ENCODE measurements at regions not wholly inside any gene's neighbourhood (a gene's known extent, or its start where the extent isn't known, plus 50 kb on each side); places are given as distances from the start of the nearest gene placed in this dataset.

DNA sequence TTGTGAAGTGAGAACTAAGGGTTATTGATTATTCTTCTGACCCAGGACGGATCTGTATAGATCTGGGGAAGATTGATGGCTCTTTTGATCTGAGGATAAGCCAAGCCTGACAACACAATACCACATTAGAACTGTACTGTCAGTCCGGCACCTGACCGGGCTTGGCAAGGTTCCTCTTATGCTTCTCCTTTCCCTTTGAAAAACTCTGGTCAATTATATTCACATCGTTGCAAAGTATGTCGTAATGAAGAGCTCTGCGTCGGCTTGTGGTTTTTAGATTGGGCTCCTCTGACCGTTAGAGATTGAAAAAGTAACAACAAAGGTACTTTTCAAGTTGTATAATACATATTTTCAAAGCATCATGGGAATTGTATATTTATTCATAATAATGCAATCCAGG lies 389.8 kb downstream of the NR2F2 start:
- no peaks in the 10 kb centered on the region for H3K36me3 ChIP-seq (replicated peaks; ENCODE audit: low read depth, low read length)
- H3K4me2 ChIP-seq (ENCODE audit: low read length) = no peak overlapping the region
- TF ChIP-seq, protein P1, sequence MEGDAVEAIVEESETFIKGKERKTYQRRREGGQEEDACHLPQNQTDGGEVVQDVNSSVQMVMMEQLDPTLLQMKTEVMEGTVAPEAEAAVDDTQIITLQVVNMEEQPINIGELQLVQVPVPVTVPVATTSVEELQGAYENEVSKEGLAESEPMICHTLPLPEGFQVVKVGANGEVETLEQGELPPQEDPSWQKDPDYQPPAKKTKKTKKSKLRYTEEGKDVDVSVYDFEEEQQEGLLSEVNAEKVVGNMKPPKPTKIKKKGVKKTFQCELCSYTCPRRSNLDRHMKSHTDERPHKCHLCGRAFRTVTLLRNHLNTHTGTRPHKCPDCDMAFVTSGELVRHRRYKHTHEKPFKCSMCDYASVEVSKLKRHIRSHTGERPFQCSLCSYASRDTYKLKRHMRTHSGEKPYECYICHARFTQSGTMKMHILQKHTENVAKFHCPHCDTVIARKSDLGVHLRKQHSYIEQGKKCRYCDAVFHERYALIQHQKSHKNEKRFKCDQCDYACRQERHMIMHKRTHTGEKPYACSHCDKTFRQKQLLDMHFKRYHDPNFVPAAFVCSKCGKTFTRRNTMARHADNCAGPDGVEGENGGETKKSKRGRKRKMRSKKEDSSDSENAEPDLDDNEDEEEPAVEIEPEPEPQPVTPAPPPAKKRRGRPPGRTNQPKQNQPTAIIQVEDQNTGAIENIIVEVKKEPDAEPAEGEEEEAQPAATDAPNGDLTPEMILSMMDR (IDR thresholded peaks at IDR 0.05; ENCODE audit: low read depth, low read length) = no peak
- no peak for TF ChIP-seq EZH2phosphoT487 (IDR thresholded peaks at IDR 0.05; ENCODE audit: low read depth)
- no peaks in the 10 kb centered on the region for H3K9me3 ChIP-seq (ENCODE audit: insufficient read depth, low read length)
- no peaks in the 10 kb centered on the region for H4K20me1 ChIP-seq (ENCODE audit: insufficient read depth, low read length)
- no peak overlapping the region for H3K4me3 ChIP-seq (ENCODE audit: low read length)
- H3K4me1 ChIP-seq (ENCODE audit: low read length) = no peaks in the 10 kb centered on the region
- H3K27ac ChIP-seq (ENCODE audit: low read length) = no peak overlapping the region
- no peak overlapping the region for H2AFZ ChIP-seq (ENCODE audit: low read depth, low read length)
- no peaks in the 10 kb centered on the region for H3K27me3 ChIP-seq (ENCODE audit: low read depth, low read length)
- H3K9ac ChIP-seq (ENCODE audit: low read length) = no peak overlapping the region
- no peaks in the 10 kb centered on the region for H3K79me2 ChIP-seq (ENCODE audit: low read length)

- Histone ChIP-seq H2AFZ (ENCODE audit: low read depth, low read length) (no peak overlapping the region), H3K27me3 (ENCODE audit: low read depth, low read length) (no peaks in the 10 kb centered on the region), H3K9me3 (ENCODE audit: insufficient read depth, low read length) (no peaks in the 10 kb centered on the region), H3K4me1 (ENCODE audit: low read length) (no peaks in the 10 kb centered on the region), H4K20me1 (ENCODE audit: insufficient read depth, low read length) (no peaks in the 10 kb centered on the region), H3K27ac (ENCODE audit: low read length) (no peak overlapping the region), H3K79me2 (ENCODE audit: low read length) (no peaks in the 10 kb centered on the region), H3K4me2 (ENCODE audit: low read length) (no peak overlapping the region), H3K4me3 (ENCODE audit: low read length) (no peak overlapping the region), H3K36me3 (replicated peaks; ENCODE audit: low read depth, low read length) (no peaks in the 10 kb centered on the region), H3K9ac (ENCODE audit: low read length) (no peak overlapping the region)
- no peak for TF ChIP-seq EZH2phosphoT487 (IDR thresholded peaks at IDR 0.05; ENCODE audit: low read depth)
- TF ChIP-seq, protein P1 (IDR thresholded peaks at IDR 0.05; ENCODE audit: low read depth, low read length) = no peak
Observed at GRCh38 chr15:96720656-96721055, 390.2 kb downstream of the NR2F2 start.

DNA sequence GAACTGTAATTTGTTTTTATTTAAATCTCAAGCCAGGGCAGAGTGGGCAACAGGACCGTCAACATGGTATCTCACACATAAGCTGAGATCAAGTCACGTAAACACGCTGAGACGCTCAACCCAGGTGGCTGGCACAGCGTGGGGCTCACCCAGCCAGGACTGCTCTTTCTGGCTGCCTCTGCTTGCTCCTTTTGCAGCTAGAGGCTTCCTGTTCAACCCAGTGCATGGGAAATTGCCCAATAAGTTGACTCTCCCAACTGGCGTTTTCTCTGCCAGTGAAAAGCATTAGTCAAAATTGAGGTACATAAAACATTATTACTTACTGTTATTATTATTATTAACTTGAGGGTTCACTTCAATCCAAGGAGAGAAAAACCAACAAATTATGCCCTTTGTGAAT lies 398.1 kb downstream of the NR2F2 start:
- TF ChIP-seq, protein P1 (IDR thresholded peaks at IDR 0.05; ENCODE audit: low read depth, low read length) = no peak
- TF ChIP-seq EZH2phosphoT487 (IDR thresholded peaks at IDR 0.05; ENCODE audit: low read depth) = no peak
- Histone ChIP-seq H3K27ac (ENCODE audit: low read length) (no peak overlapping the region), H3K9me3 (ENCODE audit: insufficient read depth, low read length) (no peaks in the 10 kb centered on the region), H2AFZ (ENCODE audit: low read depth, low read length) (no peak overlapping the region), H3K4me1 (ENCODE audit: low read length) (no peaks in the 10 kb centered on the region), H3K9ac (ENCODE audit: low read length) (no peak overlapping the region), H4K20me1 (ENCODE audit: insufficient read depth, low read length) (no peaks in the 10 kb centered on the region), H3K27me3 (ENCODE audit: low read depth, low read length) (no peaks in the 10 kb centered on the region), H3K79me2 (ENCODE audit: low read length) (no peaks in the 10 kb centered on the region), H3K4me2 (ENCODE audit: low read length) (no peak overlapping the region), H3K36me3 (replicated peaks; ENCODE audit: low read depth, low read length) (no peaks in the 10 kb centered on the region), H3K4me3 (ENCODE audit: low read length) (no peak overlapping the region)

DNA sequence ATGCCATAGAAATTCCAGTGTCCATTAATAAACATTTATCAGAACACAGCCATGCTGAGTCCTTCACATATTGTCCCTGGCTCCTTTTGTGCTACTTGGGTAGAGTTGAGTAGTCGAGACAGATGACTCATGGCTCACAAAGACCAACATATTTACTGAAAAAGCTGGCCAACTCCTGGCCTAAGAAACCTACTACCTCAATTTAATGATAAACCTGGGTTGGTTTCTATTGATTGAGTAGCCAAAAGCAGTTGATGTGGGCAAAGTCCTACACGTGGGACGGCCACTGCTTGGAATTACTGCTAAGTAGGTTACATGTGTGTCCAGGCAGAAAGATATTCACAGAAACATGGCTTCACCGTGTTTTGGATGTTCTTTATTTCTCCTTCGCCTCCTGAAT lies 402.2 kb downstream of the NR2F2 start:
- TF ChIP-seq, protein P1 (IDR thresholded peaks at IDR 0.05; ENCODE audit: low read depth, low read length) = no peak
- TF ChIP-seq EZH2phosphoT487 (IDR thresholded peaks at IDR 0.05; ENCODE audit: low read depth) = no peak
- H3K27me3 ChIP-seq (ENCODE audit: low read depth, low read length) = no peaks in the 10 kb centered on the region

More for the DNA sequence above, 402.2 kb downstream of the NR2F2 start:
- Histone ChIP-seq H4K20me1 (ENCODE audit: insufficient read depth, low read length) (no peaks in the 10 kb centered on the region), H3K4me2 (ENCODE audit: low read length) (no peak overlapping the region), H3K27ac (ENCODE audit: low read length) (no peak overlapping the region), H3K4me3 (ENCODE audit: low read length) (no peak overlapping the region), H2AFZ (ENCODE audit: low read depth, low read length) (no peak overlapping the region), H3K4me1 (ENCODE audit: low read length) (no peaks in the 10 kb centered on the region), H3K9me3 (ENCODE audit: insufficient read depth, low read length) (no peaks in the 10 kb centered on the region), H3K79me2 (ENCODE audit: low read length) (no peaks in the 10 kb centered on the region), H3K36me3 (replicated peaks; ENCODE audit: low read depth, low read length) (no peaks in the 10 kb centered on the region), H3K9ac (ENCODE audit: low read length) (no peak overlapping the region)

Data from OCI-LY3 (cell line).